GM19455 (cell line): ENCODE measurements at regions not wholly inside any gene's neighbourhood (a gene's known extent, or its start where the extent isn't known, plus 50 kb on each side); places are given as distances from the start of the nearest gene placed in this dataset.
"Not testable (repeated sequence)": the region's sequence is repeated elsewhere in the genome, so short reads cannot be mapped to it uniquely, and the experiment has no call there.

Source experiments
- ATAC-seq: cut with Tn5 transposase; IDR thresholded peaks from one replicate; pipeline ENCODE4 v1.9.1; 2021; ENCODE audit not compliant: unreplicated experiment

GRCh38 chr15:39260391-39260790 lies 320.5 kb upstream of the THBS1 start:
- ATAC-seq, result no peak

GRCh38 chr15:39260791-39261190 lies 320.1 kb upstream of the THBS1 start:
- ATAC-seq, result no peak

DNA sequence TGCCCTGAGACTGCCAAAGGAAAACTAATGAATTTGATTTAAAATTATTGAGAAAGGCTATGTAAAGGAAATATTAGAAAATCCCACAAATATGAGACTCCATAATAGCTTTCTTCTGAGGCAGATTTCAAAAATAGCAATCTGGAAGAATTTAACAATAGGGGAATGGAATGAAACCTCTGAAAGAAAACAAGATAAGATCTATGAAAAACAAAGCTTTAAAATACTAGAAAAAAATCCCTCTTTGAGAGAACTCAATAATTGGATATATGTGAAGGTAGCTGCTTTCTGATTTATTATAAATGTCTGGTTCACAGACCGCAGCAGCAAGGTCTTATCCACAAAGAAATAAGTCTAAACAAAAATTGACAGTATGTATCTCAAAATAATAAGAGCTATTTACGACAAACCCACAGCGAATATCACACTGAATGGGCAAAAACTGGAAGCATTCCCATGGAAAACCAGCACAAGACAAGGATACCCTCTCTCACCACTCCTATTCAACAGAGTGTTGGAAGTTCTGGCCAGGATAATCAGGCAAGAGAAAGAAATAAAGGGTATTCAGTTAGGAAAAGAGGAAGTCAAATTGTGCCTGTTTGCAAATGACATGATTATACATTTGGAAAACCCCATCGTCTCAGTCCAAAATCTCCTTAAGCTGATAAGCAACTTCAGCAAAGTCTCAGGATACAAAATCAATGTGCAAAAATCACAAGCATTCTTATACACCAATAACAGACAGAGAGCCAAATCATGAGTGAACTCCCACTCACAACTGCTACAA lies 319.3 kb upstream of the THBS1 start:
- not testable (repeated sequence) for ATAC-seq

- not testable (repeated sequence) for ATAC-seq
Observed at GRCh38 chr15:39262995-39263772, 317.7 kb upstream of the THBS1 start.

- no peak for ATAC-seq
Observed at GRCh38 chr15:39265261-39265660, 315.6 kb upstream of the THBS1 start.

- no peak for ATAC-seq
Observed at GRCh38 chr15:39266890-39267289, 314.0 kb upstream of the THBS1 start.

DNA sequence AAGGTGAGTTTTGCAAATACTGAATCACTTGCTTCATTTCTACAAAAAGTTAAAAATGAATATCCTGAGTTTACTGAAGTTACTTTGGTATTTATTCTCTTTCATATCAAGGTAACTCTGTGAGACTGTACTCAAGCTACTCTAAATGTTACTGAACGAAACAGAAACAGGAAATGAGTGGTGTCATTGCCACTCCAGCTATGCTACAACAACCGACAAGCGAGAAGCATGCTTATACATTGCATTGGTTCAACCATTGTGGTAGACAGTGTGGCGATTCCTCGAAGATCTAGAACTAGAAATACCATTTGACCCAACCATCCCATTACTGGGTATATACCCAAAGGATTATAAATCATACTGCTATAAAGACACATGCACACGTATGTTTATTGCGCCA lies 313.2 kb upstream of the THBS1 start:
- no peak for ATAC-seq

- no peak for ATAC-seq
Observed at GRCh38 chr15:39269352-39269751, 311.5 kb upstream of the THBS1 start.

DNA sequence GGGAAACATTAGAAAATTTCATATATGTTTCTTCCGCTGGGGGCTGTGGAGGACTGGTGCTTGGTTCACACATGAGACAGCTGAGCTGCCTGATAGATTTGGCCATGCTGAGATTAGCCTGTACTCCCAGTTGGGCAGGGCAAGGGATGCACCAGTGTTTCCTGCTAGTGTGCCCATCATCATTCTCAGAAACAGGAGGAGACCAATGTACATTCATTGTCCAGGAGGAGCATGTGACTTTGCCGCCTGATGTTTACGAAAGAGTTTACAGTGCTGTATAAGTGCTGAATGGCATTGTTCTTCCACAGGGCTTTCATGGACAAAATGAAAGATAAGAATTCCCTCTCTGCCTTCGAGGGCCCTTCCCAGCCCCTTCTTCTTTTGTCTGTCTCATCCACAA lies 311.1 kb upstream of the THBS1 start:
- no peak for ATAC-seq

DNA sequence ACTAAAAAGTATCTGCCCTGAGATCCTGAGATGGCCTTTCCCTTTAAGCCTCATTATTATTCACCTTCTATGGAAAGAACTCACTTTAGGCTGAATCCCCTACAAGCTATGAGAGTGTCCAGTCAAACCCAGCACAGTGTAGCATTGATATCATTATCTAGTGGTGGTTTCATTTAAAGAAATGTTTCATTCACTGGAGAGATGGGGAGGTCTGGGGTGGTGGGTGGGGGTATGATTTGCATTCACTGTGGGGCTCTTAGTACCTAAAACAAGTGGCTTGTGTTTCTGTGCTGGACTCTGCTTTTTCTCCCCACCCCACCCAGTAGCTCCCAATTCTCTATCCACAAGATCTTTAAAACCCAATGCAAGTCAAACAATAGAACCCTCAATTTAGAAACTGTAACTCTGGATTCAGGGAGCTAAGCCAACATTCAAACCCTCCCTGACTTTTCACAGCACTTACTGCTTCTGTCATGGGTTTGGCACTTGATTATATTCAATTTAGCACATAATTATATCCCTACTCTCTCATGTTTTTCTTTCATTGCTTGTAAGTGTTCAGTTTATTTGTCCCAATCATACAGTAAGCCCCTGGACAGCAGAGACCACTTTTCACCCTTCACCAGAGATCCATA lies 310.5 kb upstream of the THBS1 start:
- no peak for ATAC-seq

GRCh38 chr15:39270934-39271333 lies 309.9 kb upstream of the THBS1 start:
- no peak for ATAC-seq

- no peak for ATAC-seq
Observed at GRCh38 chr15:39272901-39273300, 308.0 kb upstream of the THBS1 start.

DNA sequence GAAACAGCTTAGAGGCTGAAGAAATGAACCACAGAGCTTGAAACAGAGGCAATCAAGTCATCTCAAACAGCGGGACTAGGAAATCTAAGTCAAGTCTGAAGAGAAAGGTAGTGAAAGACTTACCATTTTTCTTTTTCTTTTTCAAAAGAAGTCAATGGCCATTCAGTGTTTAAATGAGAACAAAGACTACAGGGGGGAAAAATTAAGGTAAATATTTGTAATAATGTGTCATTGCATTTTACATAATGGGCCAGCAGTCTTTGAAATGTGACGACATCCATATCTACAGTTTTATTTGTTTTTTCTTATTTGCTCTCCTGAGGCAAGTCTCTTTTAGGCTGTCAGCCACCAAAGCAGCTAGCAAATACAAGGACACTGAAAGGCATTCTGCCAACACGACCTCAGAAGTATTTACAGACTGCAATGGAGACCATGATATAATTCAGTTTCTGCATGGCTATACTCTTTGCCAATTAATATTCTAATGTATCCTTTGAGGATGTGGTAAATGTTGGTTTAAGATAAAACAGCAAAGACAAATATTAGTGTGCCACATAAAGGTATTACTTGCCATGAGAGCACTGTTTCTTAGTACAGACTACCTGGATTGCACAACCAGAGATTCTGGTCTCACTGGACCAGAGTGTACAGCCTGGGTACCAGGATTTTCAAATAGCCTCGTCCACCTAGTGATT lies 307.0 kb upstream of the THBS1 start:
- no peak for ATAC-seq

GRCh38 chr15:39275066-39275465 lies 305.8 kb upstream of the THBS1 start:
- no peak for ATAC-seq

GRCh38 chr15:39279311-39279710 lies 301.6 kb upstream of the THBS1 start:
- ATAC-seq, result no peak

- ATAC-seq, result no peak
Observed at GRCh38 chr15:39281094-39281493, 299.8 kb upstream of the THBS1 start.

DNA sequence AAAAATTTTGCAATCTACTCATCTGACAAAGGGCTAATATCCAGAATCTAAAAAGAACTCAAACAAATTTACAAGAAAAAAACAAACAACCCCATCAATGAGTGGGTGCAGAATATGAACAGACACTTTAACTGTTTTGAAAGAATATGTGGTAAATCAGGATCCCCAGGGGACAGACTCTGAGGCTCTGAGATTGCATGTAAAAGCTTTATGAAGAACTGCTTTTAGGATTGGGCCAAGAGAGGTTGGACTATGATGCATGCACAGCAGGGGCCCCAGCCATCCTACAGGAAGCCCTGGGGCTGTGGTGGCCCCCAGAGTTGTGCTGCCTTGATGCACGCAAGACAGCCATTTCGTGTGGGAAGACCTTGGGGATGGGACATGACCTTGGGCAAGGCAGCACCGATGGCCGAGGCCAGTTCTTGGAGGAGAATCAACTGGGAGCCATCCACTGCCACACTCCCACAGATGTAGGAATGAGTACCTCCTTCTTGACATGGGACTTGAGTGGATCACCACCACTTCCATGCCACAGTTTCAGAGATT lies 298.1 kb upstream of the THBS1 start:
- no peak for ATAC-seq

- no peak for ATAC-seq
Observed at GRCh38 chr15:39283531-39283930, 297.3 kb upstream of the THBS1 start.

- no peak for ATAC-seq
Observed at GRCh38 chr15:39285071-39285470, 295.8 kb upstream of the THBS1 start.

GRCh38 chr15:39285663-39286062 lies 295.2 kb upstream of the THBS1 start:
- ATAC-seq, result no peak

DNA sequence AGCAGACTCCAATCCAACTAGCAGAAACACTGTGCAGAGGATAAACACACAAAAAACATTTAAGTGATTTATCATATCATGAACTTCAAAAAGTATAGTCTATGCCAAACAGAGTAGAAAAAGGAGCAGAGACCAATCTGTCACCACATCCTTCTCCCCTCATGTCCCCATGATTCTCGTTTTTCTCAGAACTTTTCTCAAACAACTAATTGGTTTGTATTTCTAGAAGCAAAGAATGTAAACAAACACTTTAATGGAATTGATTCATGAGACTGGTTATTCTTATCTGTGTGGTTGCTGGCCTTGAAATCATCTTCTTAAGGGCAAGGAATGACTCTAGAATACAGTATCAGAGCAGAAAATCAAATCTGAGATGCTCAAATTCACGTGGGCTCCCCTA lies 294.2 kb upstream of the THBS1 start:
- no peak for ATAC-seq
